A673 (cell line): ENCODE measurements at regions not wholly inside any gene's neighbourhood (a gene's known extent, or its start where the extent isn't known, plus 50 kb on each side); places are given as distances from the start of the nearest gene placed in this dataset.

Source experiments
- BruUV-seq: library from RNA; stranded (reverse); fragments of 400-500 nt; replicated peaks from 2 replicates; lab custom pipeline; 2021; lab: Mats Ljungman, UMichigan
- CTCF ChIA-PET: fragments of 300-600 bp; sonication (Branson Sonifier 250); formaldehyde crosslinking; loops from one replicate; lab custom pipeline; 2022; ENCODE audit warnings: antibody characterized with exemption; lab: Charles Lee
- POLR2A ChIA-PET: fragments of 300-600 bp; sonication (Branson Sonifier 250); formaldehyde crosslinking; loops from one replicate; lab custom pipeline; 2022; ENCODE audit warnings: antibody characterized with exemption; ENCODE audit not compliant: low non-redundant PET; lab: Charles Lee
- DNase-seq: peaks from one replicate; pipeline ENCODE4 v3.0.0-alpha.2; 2015; ENCODE audit warnings: low spot score
- H3K27ac ChIP-seq: fragments of 200-600 bp; sonication (generic); 2 replicates; pipeline ENCODE4 v1.5.1; 2016; ENCODE audit warnings: mixed run types, low read depth, mild to moderate bottlenecking, mixed read lengths, antibody characterized with exemption, low read length; ENCODE audit not compliant: poor library complexity, severe bottlenecking
- H3K27me3 ChIP-seq: fragments of 200-600 bp; sonication (generic); replicated peaks from 2 replicates; pipeline ENCODE4 v1.6.1; 2017; ENCODE audit warnings: mixed run types, low read depth, mild to moderate bottlenecking, mixed read lengths, antibody characterized with exemption, low read length; ENCODE audit not compliant: insufficient read depth, poor library complexity
- H3K36me3 ChIP-seq: fragments of 200-600 bp; sonication (generic); 2 replicates; pipeline ENCODE4 v1.6.1; 2016; ENCODE audit warnings: mixed run types, mild to moderate bottlenecking, mixed read lengths, antibody characterized with exemption, low read length; ENCODE audit not compliant: insufficient read depth, poor library complexity, severe bottlenecking
- H3K4me1 ChIP-seq: fragments of 200-600 bp; sonication (generic); 2 replicates; pipeline ENCODE4 v1.6.1; 2017; ENCODE audit warnings: mixed run types, mild to moderate bottlenecking, mixed read lengths, antibody characterized with exemption, low read length; ENCODE audit not compliant: insufficient read depth, poor library complexity, severe bottlenecking
- H3K4me3 ChIP-seq: fragments of 200-600 bp; sonication (generic); 2 replicates; pipeline ENCODE4 v1.5.1; 2016; ENCODE audit warnings: low read depth, mixed run types, mild to moderate bottlenecking, mixed read lengths, low read length; ENCODE audit not compliant: poor library complexity, severe bottlenecking
- H3K9me3 ChIP-seq: fragments of 200-600 bp; sonication (generic); 2 replicates; pipeline ENCODE4 v1.6.1; 2016; ENCODE audit warnings: mixed run types, low read depth, mild to moderate bottlenecking, mixed read lengths, antibody characterized with exemption, low read length; ENCODE audit not compliant: poor library complexity, severe bottlenecking
- CTCF ChIP-seq: fragments of 300-800, 200-600 bp; sonication (generic); conservative IDR thresholded peaks from 2 replicates; pipeline ENCODE4 v1.5.1; 2017; ENCODE audit warnings: low read depth, mild to moderate bottlenecking, antibody characterized with exemption, low read length, moderate library complexity, mixed read lengths
- EZH2 ChIP-seq: fragments of 200-600 bp; sonication (generic); IDR thresholded peaks from 2 replicates; pipeline ENCODE4 v1.6.1; 2017; ENCODE audit warnings: borderline replicate concordance, low read depth, mild to moderate bottlenecking, mixed read lengths, antibody characterized with exemption, low read length; ENCODE audit not compliant: poor library complexity, severe bottlenecking
- intact Hi-C: fragments of 100-400 bp; cut with micrococcal nuclease; formaldehyde crosslinking; loops from one replicate; pipeline ENCODE4 v1.10.0; 2022; ENCODE audit not compliant: unreplicated experiment

GRCh38 chr5:44546286-44546685 lies 157.1 kb upstream of the FGF10 start:
- Histone ChIP-seq H3K9me3 (no peaks in the 10 kb centered on the region), H3K27me3 (no peaks in the 10 kb centered on the region), H3K4me1 (no peaks in the 10 kb centered on the region), H3K27ac (no peak overlapping the region), H3K36me3 (no peaks in the 10 kb centered on the region), H3K4me3 (no peak overlapping the region)
- ChIA-PET POLR2A (no interaction called here), CTCF (no interaction called here)
- TF ChIP-seq EZH2, result no peak
- TF ChIP-seq CTCF, result no peak
- BruUV-seq, result no TSS peak
- intact Hi-C loops, result no loop called here
- no peak for DNase-seq

GRCh38 chr5:44543511-44543910 lies 154.3 kb upstream of the FGF10 start:
- DNase-seq, result no peak
- Histone ChIP-seq H3K4me3 (no peak overlapping the region), H3K4me1 (no peaks in the 10 kb centered on the region), H3K27me3 (no peaks in the 10 kb centered on the region), H3K9me3 (no peaks in the 10 kb centered on the region), H3K36me3 (no peaks in the 10 kb centered on the region), H3K27ac (no peak overlapping the region)
- intact Hi-C loops, result no loop called here
- ChIA-PET POLR2A (no interaction called here), CTCF (no interaction called here)
- TF ChIP-seq CTCF (no peak), EZH2 (no peak)
- BruUV-seq, result no TSS peak

- TF ChIP-seq EZH2 (no peak), CTCF (no peak)
- POLR2A ChIA-PET, result no interaction called here
- no peak for DNase-seq
Observed at GRCh38 chr5:44542470-44542869, 153.2 kb upstream of the FGF10 start.

More at GRCh38 chr5:44542470-44542869, 153.2 kb upstream of the FGF10 start:
- Histone ChIP-seq H3K9me3 (no peaks in the 10 kb centered on the region), H3K36me3 (no peaks in the 10 kb centered on the region), H3K4me3 (no peak overlapping the region), H3K4me1 (no peaks in the 10 kb centered on the region), H3K27me3 (no peaks in the 10 kb centered on the region), H3K27ac (no peak overlapping the region)
- BruUV-seq, result no TSS peak
- intact Hi-C loops, result no loop called here
- CTCF ChIA-PET, result no interaction called here
